Mucosa of descending colon (tissue), 3 donors: ENCODE measurements at regions not wholly inside any gene's neighbourhood (a gene's known extent, or its start where the extent isn't known, plus 50 kb on each side); places are given as distances from the start of the nearest gene placed in this dataset.

Experiments used
- ATAC-seq: fragments of 200-7000 bp; cut with Tn5 transposase; one replicate; pipeline ENCODE4 v1.9.1; 2020; ENCODE audit warnings: mild to moderate bottlenecking, moderate library complexity
- DNase-seq, 3 donors: peaks; one replicate each; pipeline ENCODE4 v3.0.0-alpha.2; 2020
- H3K36me3 ChIP-seq: fragments of 200-600 bp; one replicate; pipeline ENCODE4 v1.8.0; 2021; ENCODE audit warnings: low read depth, mild to moderate bottlenecking
- H3K4me1 ChIP-seq: fragments of 200-600 bp; one replicate; pipeline ENCODE4 v1.8.0; 2021; ENCODE audit warnings: low read depth, mild to moderate bottlenecking
- H3K4me3 ChIP-seq: fragments of 200-600 bp; one replicate; pipeline ENCODE4 v1.8.0; 2021; ENCODE audit warnings: mild to moderate bottlenecking
- H3K9me3 ChIP-seq: fragments of 200-600 bp; one replicate; pipeline ENCODE4 v1.8.0; 2021; ENCODE audit warnings: mild to moderate bottlenecking
- CTCF ChIP-seq: fragments of 200-600 bp; IDR thresholded peaks from one replicate; pipeline ENCODE4 v1.8.0; 2022; ENCODE audit warnings: antibody characterized with exemption, mild to moderate bottlenecking
- intact Hi-C, 2 donors: fragments of 100-400 bp; cut with DNase I in 1 of 2; cut with micrococcal nuclease in 1 of 2; formaldehyde crosslinking; loops; one replicate each; pipeline versions ENCODE4 v1.11.0 to v1.11.1; 2022; cut with DNase I, micrococcal nuclease
- donor health status: DM: no; HTN: no; CAD: no; lungs with moderate emphysema.
- donor health status: DM: no; HTN: no; CAD: no.
- donor health status: DM: no; HTN: yes; CAD: no.

GRCh38 chr16:51455398-51455797 is 304.3 kb upstream of the SALL1 start:
- no peak overlapping the region for H3K4me3 ChIP-seq
- ATAC-seq: no peak
- no peaks in the 10 kb centered on the region for H3K9me3 ChIP-seq
- no peak for TF ChIP-seq CTCF
- intact Hi-C loops: no loop called here
- H3K4me1 ChIP-seq: no peaks in the 10 kb centered on the region
- H3K36me3 ChIP-seq: no peaks in the 10 kb centered on the region
- DNase-seq: no peak

- intact Hi-C loops: no loop called here
- ATAC-seq (no peak), DNase-seq (no peak)
- H3K36me3 ChIP-seq: no peaks in the 10 kb centered on the region
- H3K4me1 ChIP-seq: no peaks in the 10 kb centered on the region
- TF ChIP-seq CTCF: no peak
- H3K4me3 ChIP-seq: no peak overlapping the region
- no peaks in the 10 kb centered on the region for H3K9me3 ChIP-seq
Observed at GRCh38 chr16:51453251-51453650, 302.2 kb upstream of the SALL1 start.

- ATAC-seq (no peak), DNase-seq (no peak)
- no peaks in the 10 kb centered on the region for H3K9me3 ChIP-seq
- TF ChIP-seq CTCF: no peak
- no peaks in the 10 kb centered on the region for H3K4me1 ChIP-seq
- no peaks in the 10 kb centered on the region for H3K36me3 ChIP-seq
- intact Hi-C loops: no loop called here
- H3K4me3 ChIP-seq: no peak overlapping the region
Observed at GRCh38 chr16:51450909-51451308, 299.8 kb upstream of the SALL1 start.

GRCh38 chr16:51450376-51450775 is 299.3 kb upstream of the SALL1 start:
- Histone ChIP-seq H3K4me1 (no peaks in the 10 kb centered on the region), H3K4me3 (no peak overlapping the region), H3K36me3 (no peaks in the 10 kb centered on the region), H3K9me3 (no peaks in the 10 kb centered on the region)
- ATAC-seq (no peak), DNase-seq (no peak)
- no peak for TF ChIP-seq CTCF
- intact Hi-C loops: no loop called here

- intact Hi-C loops: no loop called here
- no peak for DNase-seq
Observed at GRCh38 chr16:51449441-51449840, 298.4 kb upstream of the SALL1 start.

More at GRCh38 chr16:51449441-51449840, 298.4 kb upstream of the SALL1 start:
- Histone ChIP-seq H3K4me3 (no peak overlapping the region), H3K36me3 (no peaks in the 10 kb centered on the region), H3K4me1 (no peaks in the 10 kb centered on the region), H3K9me3 (no peaks in the 10 kb centered on the region)
- no peak for ATAC-seq
- TF ChIP-seq CTCF: no peak
